Urinary bladder (tissue), 3 donors: ENCODE measurements at regions not wholly inside any gene's neighbourhood (a gene's known extent, or its start where the extent isn't known, plus 50 kb on each side); places are given as distances from the start of the nearest gene placed in this dataset.

ENCODE experiments used
- DNase-seq: peaks from one replicate; pipeline ENCODE4 v3.0.0-alpha.2; 2015; ENCODE audit errors: extremely low spot score
- H3K27ac ChIP-seq: one replicate; pipeline ENCODE4 v1.5.1; 2013; ENCODE audit warnings: low read depth, mild to moderate bottlenecking, moderate library complexity
- H3K36me3 ChIP-seq: one replicate; pipeline ENCODE4 v1.6.1; 2013; ENCODE audit warnings: mild to moderate bottlenecking, moderate library complexity; ENCODE audit not compliant: insufficient read depth
- H3K4me1 ChIP-seq: one replicate; pipeline ENCODE4 v1.6.1; 2013; ENCODE audit warnings: mild to moderate bottlenecking, moderate library complexity; ENCODE audit not compliant: insufficient read depth
- H3K4me3 ChIP-seq: one replicate; pipeline ENCODE4 v1.5.1; 2013; ENCODE audit warnings: low read depth, low read length
- WGBS: extraction: QIAGEN DNeasy Blood & Tissue Kit; methylation state at CpG from one replicate; pipeline ENCODE4 v1.1.7; 2013; 5-methylcytosine and 5-hydroxymethylcytosine counted together
- donor health status: healthy with polysubstance abuse.
- donor health status: healthy.

DNA sequence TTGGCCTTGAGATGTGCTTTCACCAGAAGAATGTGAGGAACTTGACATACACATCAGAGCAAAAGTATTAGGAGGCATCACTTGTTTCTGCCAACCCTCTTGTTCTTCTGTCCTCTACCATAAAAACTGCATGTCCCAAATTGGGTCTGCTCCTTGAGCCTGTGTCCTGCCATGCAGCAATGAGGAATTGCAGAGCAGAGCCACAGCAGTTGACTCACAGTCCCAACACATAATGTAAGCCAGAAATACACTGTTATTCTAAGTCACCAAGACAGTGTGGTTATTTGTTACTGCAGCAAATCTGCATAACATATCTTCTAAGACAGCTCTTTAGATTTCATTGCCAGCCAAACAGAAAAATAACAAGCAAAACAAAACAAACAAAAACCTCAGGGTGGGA, 598.2 kb downstream of the PRELID2 start:
- H3K4me3 ChIP-seq: no peak overlapping the region
- no peaks in the 10 kb centered on the region for H3K36me3 ChIP-seq
- no peak for DNase-seq
- H3K27ac ChIP-seq: no peak overlapping the region
- no peaks in the 10 kb centered on the region for H3K4me1 ChIP-seq

DNA sequence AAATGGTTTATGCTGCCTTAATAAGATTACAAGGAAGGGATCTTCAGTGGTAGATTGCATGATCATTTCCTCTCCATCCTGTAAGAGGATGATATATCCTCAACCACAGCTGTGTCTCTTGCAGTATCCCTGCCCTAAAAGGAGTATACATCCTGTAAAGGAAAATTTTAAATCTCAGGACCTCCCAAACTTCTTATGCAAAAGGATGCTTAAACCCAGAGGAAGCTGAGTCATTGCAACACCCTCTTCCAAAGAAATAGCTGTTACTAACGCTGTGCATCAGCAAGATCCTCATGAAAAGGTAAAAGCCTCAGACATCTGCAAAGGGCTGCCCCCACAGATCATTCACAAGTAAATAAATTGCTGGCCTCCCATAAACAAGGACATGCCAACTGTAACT, 599.0 kb downstream of the PRELID2 start:
- Histone ChIP-seq H3K36me3 (no peaks in the 10 kb centered on the region), H3K27ac (no peak overlapping the region), H3K4me1 (no peaks in the 10 kb centered on the region), H3K4me3 (no peak overlapping the region)
- 71% methylated on average over 1 of the region's 1 CpG for WGBS
- no peak for DNase-seq

DNA sequence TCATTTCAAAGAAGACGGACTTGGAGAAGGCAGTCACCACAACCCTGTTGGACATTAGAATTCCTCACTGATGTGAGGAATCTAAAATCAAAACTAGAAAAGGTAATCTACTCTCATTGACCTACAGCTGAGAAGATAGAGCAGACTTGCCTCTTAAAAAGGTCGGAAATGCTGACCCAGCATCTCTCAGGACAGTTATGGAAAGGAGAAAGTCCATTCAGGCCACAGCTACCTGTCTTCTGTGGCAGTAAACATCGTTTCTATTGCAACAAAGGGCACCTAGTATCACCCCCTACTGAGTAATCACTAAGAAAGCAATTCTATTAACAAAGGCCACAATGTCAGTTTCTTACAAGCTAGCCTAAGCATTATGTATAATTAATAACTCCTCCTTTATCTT, 601.7 kb downstream of the PRELID2 start:
- no peak for DNase-seq
- Histone ChIP-seq H3K4me1 (no peaks in the 10 kb centered on the region), H3K4me3 (no peak overlapping the region), H3K36me3 (no peaks in the 10 kb centered on the region), H3K27ac (no peak overlapping the region)
- 82% methylated on average over 3 of the region's 3 CpGs for WGBS

DNA sequence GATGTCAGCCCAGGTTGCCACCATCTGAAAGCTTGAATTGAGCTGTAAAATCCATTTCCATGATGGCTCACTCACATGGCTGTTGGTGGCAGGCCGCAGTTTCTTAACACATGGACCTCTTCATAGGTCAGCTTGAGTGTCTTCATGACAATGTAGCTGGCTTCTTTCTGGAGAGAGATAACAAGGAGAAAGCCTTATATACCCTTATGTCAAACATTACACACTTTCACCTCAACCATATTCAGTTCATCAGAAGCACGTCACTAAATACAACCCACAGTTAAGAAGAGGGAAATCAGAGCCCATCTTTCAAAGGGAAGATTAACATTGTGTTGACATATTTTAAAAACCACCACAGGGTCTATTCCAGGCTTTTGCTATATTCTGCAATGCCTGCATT, 604.4 kb downstream of the PRELID2 start:
- Histone ChIP-seq H3K27ac (no peak overlapping the region), H3K4me3 (no peak overlapping the region), H3K36me3 (no peaks in the 10 kb centered on the region), H3K4me1 (no peaks in the 10 kb centered on the region)
- DNase-seq: no peak
- 55% methylated on average over 2 of the region's 2 CpGs for WGBS

- H3K4me1 ChIP-seq: no peaks in the 10 kb centered on the region
- DNase-seq: no peak
- 94% methylated on average over 10 of the region's 10 CpGs for WGBS
- H3K36me3 ChIP-seq: no peaks in the 10 kb centered on the region
- no peak overlapping the region for H3K4me3 ChIP-seq
- no peak overlapping the region for H3K27ac ChIP-seq
Observed at GRCh38 chr5:145228564-145228963, 606.6 kb downstream of the PRELID2 start.

DNA sequence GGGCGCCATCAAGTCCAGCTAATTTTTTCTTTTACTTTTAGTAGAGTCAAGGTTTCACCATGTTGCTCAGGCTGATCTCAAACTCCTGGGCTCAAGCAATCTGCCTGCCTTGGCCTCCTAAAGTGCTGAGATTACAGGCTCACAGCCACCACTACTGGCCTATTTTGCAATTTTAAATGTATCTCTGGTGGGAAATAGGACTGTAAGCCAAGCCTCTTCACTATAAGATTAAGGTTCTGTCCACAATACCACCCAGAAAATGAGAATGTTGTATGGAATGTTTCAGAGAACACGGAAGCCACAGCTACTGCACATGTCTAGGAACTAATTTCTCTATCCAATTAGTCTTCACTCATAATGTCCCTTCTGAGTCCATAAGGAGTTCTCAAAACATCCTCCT, 607.3 kb downstream of the PRELID2 start:
- no peaks in the 10 kb centered on the region for H3K4me1 ChIP-seq
- H3K4me3 ChIP-seq: no peak overlapping the region
- 91% methylated on average over 2 of the region's 2 CpGs for WGBS
- DNase-seq: no peak
- H3K27ac ChIP-seq: no peak overlapping the region
- H3K36me3 ChIP-seq: no peaks in the 10 kb centered on the region

- no peaks in the 10 kb centered on the region for H3K36me3 ChIP-seq
- DNase-seq: no peak
- no peak overlapping the region for H3K4me3 ChIP-seq
- WGBS: 56% methylated on average over 3 of the region's 3 CpGs
- no peak overlapping the region for H3K27ac ChIP-seq
- H3K4me1 ChIP-seq: no peaks in the 10 kb centered on the region
Observed at GRCh38 chr5:145226726-145227125, 608.4 kb downstream of the PRELID2 start.

DNA sequence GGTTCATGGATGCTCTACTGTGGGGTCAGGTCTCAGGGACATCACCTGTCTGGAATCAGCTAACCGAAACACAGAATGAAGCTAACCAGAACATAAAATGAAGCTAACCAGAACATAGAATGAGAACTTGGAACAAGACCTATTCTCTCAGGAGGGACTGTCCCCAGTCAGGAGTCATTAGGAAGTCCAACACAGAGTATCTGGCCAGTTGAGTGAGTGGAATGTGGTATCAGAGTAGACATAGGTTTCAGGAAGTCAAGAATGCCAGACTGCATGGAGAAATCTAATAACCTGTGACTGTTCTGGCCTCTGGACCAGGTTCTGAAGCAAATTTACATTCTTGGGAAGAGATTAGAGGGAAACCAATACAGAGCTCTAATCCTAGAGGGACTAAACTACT, 609.6 kb downstream of the PRELID2 start:
- Histone ChIP-seq H3K27ac (no peak overlapping the region), H3K36me3 (no peaks in the 10 kb centered on the region), H3K4me3 (no peak overlapping the region), H3K4me1 (no peaks in the 10 kb centered on the region)
- no peak for DNase-seq
- WGBS: 95% methylated on average over 1 of the region's 1 CpG

GRCh38 chr5:145223582-145223981, 611.6 kb downstream of the PRELID2 start:
- no peaks in the 10 kb centered on the region for H3K36me3 ChIP-seq
- DNase-seq: no peak
- no peak overlapping the region for H3K27ac ChIP-seq
- no peak overlapping the region for H3K4me3 ChIP-seq
- no peaks in the 10 kb centered on the region for H3K4me1 ChIP-seq
- WGBS: 87% methylated on average over 3 of the region's 3 CpGs

DNA sequence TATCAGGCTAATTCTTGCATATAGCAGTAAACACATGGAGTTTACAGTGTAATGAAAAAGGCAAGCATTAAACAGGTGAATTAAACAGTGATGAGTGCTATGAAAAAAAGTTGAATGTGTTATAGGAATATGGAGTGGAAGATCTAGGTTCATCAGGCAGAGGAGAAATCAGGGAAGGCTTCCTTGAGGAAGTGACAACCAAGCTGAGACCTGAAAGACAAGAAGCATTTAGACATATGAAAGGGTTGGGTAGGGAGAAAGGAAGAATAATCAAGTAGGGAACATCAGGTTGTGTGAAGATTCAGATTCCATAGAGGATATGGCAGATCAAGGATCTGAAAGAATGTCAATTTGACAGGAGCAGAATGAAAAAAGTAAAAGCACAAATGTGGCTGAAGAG, 612.5 kb downstream of the PRELID2 start:
- H3K4me3 ChIP-seq: no peak overlapping the region
- DNase-seq: no peak
- H3K4me1 ChIP-seq: no peaks in the 10 kb centered on the region
- H3K36me3 ChIP-seq: no peaks in the 10 kb centered on the region
- H3K27ac ChIP-seq: no peak overlapping the region

- 91% methylated on average over 1 of the region's 1 CpG for WGBS
- no peak overlapping the region for H3K27ac ChIP-seq
- DNase-seq: no peak
- no peaks in the 10 kb centered on the region for H3K36me3 ChIP-seq
- no peaks in the 10 kb centered on the region for H3K4me1 ChIP-seq
- H3K4me3 ChIP-seq: no peak overlapping the region
Observed at GRCh38 chr5:145221416-145221815, 613.7 kb downstream of the PRELID2 start.

DNA sequence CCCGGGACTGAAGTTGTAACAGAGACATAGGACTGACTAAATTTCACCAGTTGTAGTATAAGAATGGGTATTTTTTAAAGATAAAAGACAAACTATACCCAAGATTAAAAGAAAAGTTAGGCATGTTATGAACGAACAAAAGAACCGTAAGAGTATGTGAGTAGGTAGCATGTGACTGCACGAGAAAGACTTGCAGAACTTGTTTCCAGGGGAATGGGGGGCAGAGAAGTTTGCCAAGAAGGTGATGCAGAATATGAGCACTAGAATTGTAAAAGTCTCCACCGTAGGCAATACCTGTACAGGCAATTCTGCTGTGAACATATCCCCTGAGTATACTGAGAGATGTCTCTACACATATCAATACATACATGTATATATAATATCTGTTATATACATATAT, 614.7 kb downstream of the PRELID2 start:
- no peak overlapping the region for H3K27ac ChIP-seq
- 78% methylated on average over 5 of the region's 5 CpGs for WGBS
- no peaks in the 10 kb centered on the region for H3K4me1 ChIP-seq
- DNase-seq: peak; percentile 10
- H3K4me3 ChIP-seq: no peak overlapping the region
- H3K36me3 ChIP-seq: no peaks in the 10 kb centered on the region

DNA sequence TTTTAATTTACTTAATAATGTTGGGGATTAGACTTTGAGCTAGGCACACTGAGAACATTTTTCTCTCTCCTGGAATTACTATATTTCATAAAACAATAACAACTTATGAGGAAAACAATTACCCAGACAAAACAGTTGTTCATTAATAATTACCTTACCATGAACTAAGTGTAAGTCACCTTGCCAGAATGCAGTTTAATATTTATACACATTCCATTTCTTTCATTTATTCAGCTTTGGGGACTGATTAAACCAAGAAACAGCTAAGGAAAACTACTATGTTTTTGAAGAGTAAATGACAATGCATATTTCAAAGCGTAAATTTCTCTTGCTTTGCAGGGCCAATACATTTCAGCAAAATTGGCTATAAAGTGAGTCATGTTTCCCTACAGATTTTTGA, 616.2 kb downstream of the PRELID2 start:
- H3K27ac ChIP-seq: no peak overlapping the region
- DNase-seq: no peak
- 92% methylated on average over 1 of the region's 1 CpG for WGBS
- no peak overlapping the region for H3K4me3 ChIP-seq
- H3K4me1 ChIP-seq: no peaks in the 10 kb centered on the region
- H3K36me3 ChIP-seq: no peaks in the 10 kb centered on the region

GRCh38 chr5:145218019-145218418, 617.1 kb downstream of the PRELID2 start:
- H3K4me1 ChIP-seq: no peaks in the 10 kb centered on the region
- no peak overlapping the region for H3K27ac ChIP-seq
- H3K4me3 ChIP-seq: no peak overlapping the region
- no peak for DNase-seq
- H3K36me3 ChIP-seq: no peaks in the 10 kb centered on the region
- WGBS: 71% methylated on average over 3 of the region's 3 CpGs

DNA sequence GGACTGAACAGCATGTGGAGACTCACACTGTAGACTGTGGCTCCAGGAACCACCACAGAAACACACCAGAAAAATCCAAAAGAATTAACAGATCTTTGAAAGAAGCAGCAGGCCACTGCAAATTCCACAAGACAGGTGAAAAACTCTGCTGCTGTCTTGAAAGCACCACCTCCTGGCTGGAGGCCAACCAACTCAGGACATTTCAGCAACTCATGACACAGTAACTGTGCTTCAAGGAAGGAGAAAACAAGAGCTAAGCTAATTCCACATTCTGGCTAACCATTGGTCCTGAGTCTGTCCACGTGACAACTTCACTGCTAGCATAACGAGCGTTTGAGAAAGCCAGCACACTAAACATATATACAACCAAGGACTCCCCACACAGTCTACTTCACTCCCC, 625.1 kb downstream of the PRELID2 start:
- Histone ChIP-seq H3K36me3 (no peaks in the 10 kb centered on the region), H3K4me3 (no peak overlapping the region), H3K27ac (no peak overlapping the region), H3K4me1 (no peaks in the 10 kb centered on the region)
- WGBS: 94% methylated on average over 3 of the region's 3 CpGs
- DNase-seq: no peak
